ENCODE measurements at regions not wholly inside any gene's neighbourhood (a gene's known extent, or its start where the extent isn't known, plus 50 kb on each side); places are given as distances from the start of the nearest gene placed in this dataset.

DNA sequence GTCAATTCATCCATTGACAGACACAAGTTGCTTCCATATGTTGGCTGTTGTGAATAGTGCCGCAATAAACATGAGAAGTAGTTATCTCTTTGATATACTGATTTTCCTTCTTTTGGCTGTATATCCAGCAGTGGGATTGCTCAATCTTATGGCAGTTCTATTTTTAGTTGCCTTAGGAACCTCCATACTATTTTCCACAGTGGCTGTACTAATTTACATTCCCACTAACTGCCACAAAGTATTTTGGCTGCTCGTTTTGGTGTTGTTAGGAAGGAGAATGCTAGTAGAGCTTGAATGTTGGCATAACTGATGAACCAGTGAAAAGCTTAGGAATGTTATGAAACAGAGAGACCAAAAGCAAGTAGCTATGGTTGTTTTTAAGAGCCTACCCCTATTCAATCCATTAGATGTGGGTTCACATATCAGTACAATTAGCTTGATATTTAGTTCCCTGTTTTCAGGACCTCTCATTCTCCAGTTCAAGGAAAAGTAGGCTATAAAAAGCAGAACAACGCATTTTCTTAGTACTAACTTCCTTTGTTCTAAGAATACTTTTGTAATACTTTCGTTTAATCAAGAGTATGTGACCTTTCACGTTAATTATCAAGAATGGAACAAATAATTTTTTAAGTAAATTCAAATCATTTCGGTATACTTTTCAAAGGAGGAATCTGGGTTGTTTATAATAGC lies 100.3 kb downstream of the FAS start:
- Histone ChIP-seq H3K36me3 (no peaks in the 10 kb centered on the region), H3K27me3 (no peaks in the 10 kb centered on the region), H3K4me3 (no peak overlapping the region), H3K27ac (no peak overlapping the region), H3K4me1 (peaks cover 0 to 23% (median 0%) of the 10 kb centered on the region in 4 donors), H3K9me3 (no peaks in the 10 kb centered on the region)
- intact Hi-C loops (cut with DNase I; ENCODE audit: low total_unique reads), result no loop called here
- TF ChIP-seq, protein P1, sequence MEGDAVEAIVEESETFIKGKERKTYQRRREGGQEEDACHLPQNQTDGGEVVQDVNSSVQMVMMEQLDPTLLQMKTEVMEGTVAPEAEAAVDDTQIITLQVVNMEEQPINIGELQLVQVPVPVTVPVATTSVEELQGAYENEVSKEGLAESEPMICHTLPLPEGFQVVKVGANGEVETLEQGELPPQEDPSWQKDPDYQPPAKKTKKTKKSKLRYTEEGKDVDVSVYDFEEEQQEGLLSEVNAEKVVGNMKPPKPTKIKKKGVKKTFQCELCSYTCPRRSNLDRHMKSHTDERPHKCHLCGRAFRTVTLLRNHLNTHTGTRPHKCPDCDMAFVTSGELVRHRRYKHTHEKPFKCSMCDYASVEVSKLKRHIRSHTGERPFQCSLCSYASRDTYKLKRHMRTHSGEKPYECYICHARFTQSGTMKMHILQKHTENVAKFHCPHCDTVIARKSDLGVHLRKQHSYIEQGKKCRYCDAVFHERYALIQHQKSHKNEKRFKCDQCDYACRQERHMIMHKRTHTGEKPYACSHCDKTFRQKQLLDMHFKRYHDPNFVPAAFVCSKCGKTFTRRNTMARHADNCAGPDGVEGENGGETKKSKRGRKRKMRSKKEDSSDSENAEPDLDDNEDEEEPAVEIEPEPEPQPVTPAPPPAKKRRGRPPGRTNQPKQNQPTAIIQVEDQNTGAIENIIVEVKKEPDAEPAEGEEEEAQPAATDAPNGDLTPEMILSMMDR (IDR thresholded peaks at IDR 0.05), result no peak
- DNase-seq, result no peak

DNA sequence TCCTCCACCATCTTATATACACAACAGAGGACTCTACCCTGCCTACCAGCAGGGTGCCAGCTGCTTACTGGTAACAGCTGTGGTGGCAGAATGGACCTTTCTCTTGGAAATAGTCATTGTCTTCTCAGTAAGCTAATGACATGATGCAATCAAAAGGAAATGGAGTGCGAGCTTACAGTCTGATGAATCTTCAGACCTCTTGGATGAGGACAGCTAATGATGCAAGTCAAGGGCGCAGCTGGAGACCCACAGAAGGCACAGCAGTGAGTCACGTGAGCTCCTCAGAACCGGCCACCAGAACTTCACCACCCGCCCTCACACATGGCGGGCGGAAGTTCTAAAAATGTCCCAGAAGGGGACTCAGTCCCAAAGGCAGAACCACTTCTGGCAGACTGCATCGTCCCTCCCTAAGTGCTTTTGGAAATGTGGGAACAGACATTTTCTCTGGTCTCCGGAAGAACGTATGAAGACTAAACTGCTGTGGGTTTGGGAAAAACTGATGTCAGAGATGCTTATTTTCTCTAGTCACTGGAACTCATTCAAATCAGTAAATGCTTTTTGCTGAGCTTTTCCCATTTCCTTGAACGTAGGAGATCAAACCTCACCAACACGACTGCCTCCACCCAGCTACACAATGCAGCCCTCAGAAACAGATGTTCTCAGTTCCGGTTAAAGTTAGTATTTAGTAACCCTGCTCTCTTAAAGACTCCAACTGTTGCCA lies 96.4 kb downstream of the FAS start:
- peak overlapping the region; percentile 29 to 35 for H3K4me3 ChIP-seq
- peak; percentile 81 for DNase-seq
- TF ChIP-seq, protein P1 (IDR thresholded peaks at IDR 0.05), result no peak
- H3K36me3 ChIP-seq, result no peaks in the 10 kb centered on the region
- no peaks in the 10 kb centered on the region for H3K9me3 ChIP-seq
- H3K27me3 ChIP-seq, result no peaks in the 10 kb centered on the region
- H3K27ac ChIP-seq, result peak overlapping the region; percentile 32 to 51
- intact Hi-C loops (cut with DNase I; ENCODE audit: low total_unique reads), result no loop called here
- peaks cover 0 to 17% (median 0%) of the 10 kb centered on the region in 4 donors for H3K4me1 ChIP-seq

DNA sequence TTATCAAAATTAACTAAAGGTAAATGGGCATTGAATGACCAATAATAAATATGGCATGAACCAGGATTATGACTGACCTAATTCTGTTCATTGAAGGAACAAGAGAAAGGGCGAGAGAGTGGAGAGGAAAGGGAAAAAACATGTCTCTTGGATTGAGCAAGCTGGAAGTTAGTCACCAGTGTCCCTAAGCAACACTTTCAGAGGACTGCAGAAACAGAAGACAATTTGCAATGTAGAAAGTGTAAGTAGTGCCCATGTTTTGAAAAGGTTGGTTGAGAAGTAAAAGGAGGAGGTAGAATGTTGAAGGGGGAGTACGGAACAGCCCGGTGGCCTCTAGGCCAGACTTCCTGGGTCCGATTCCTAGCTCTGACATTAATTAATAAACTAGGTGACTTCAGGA lies 94.6 kb downstream of the FAS start:
- H3K27ac ChIP-seq, result no peak overlapping the region
- no peak for DNase-seq
- intact Hi-C loops (cut with DNase I; ENCODE audit: low total_unique reads), result no loop called here
- TF ChIP-seq, protein P1 (IDR thresholded peaks at IDR 0.05), result no peak
- no peaks in the 10 kb centered on the region for H3K27me3 ChIP-seq
- peaks cover 0 to 10% (median 0%) of the 10 kb centered on the region in 4 donors for H3K4me1 ChIP-seq
- H3K9me3 ChIP-seq, result no peaks in the 10 kb centered on the region
- no peaks in the 10 kb centered on the region for H3K36me3 ChIP-seq
- H3K4me3 ChIP-seq, result no peak overlapping the region

DNA sequence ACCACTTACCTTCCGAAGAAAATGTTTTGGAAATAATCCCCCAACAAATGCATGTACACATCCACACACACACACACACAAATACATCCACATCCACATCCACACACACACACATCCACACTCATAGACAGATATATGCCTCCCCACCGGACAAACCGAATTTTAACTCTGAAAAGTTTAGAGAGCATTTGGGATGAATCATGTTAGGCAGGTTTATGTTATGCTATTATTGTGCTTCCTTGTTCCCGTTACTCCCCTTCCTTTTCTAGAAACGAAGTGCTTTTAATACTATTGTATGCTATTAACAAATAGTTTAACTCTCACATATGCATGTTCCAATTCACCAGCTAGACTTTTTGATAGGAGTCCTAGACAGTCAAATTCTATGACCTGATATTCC lies 91.5 kb downstream of the FAS start:
- TF ChIP-seq, protein P1 (IDR thresholded peaks at IDR 0.05), result no peak
- H3K9me3 ChIP-seq, result no peaks in the 10 kb centered on the region
- no peak overlapping the region for H3K27ac ChIP-seq
- intact Hi-C loops (cut with DNase I; ENCODE audit: low total_unique reads), result no loop called here
- H3K4me3 ChIP-seq, result no peak overlapping the region
- no peaks in the 10 kb centered on the region for H3K27me3 ChIP-seq
- no peak for DNase-seq
- peaks cover 0 to 7% (median 0%) of the 10 kb centered on the region in 4 donors for H3K4me1 ChIP-seq
- no peaks in the 10 kb centered on the region for H3K36me3 ChIP-seq

DNA sequence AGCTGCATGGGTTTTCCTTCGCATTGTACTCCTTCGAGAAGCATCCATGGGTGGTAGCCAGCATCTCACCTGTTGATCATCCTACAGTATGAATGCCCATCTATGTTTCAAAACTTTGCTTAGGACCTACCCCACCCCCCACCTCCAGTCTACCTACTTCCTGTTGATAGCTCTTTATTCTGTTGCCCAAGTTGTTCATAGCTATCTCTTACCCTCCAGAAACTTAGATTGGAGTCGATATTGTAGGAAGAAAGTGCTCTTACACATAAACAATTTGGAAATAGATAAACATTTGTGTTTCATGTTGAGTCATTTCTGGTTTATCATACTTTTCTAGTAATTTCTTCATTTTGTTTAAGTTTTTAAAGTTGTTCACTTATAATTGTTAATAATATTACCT lies 90.1 kb downstream of the FAS start:
- H3K4me1 ChIP-seq, result no peaks in the 10 kb centered on the region
- TF ChIP-seq, protein P1 (IDR thresholded peaks at IDR 0.05), result no peak
- H3K4me3 ChIP-seq, result no peak overlapping the region
- H3K27ac ChIP-seq, result no peak overlapping the region
- no peaks in the 10 kb centered on the region for H3K27me3 ChIP-seq
- H3K9me3 ChIP-seq, result no peaks in the 10 kb centered on the region
- no peaks in the 10 kb centered on the region for H3K36me3 ChIP-seq
- intact Hi-C loops (cut with DNase I; ENCODE audit: low total_unique reads), result no loop called here
- no peak for DNase-seq

Data from tibial artery (tissue), 4 donors.